AG10803 (cell line): ENCODE measurements at regions not wholly inside any gene's neighbourhood (a gene's known extent, or its start where the extent isn't known, plus 50 kb on each side); places are given as distances from the start of the nearest gene placed in this dataset.

Source experiments
- DNase-seq: peaks from one replicate; pipeline ENCODE4 v3.0.0; 2010; ENCODE audit warnings: low read depth
- H3K4me3 ChIP-seq: 2 replicates; pipeline ENCODE4 v1.5.1; 2011; ENCODE audit warnings: mild to moderate bottlenecking, low read length, control low read depth
- CTCF ChIP-seq: conservative IDR thresholded peaks from 2 replicates; pipeline ENCODE4 v1.5.1; 2011; ENCODE audit warnings: mild to moderate bottlenecking, low read length, control low read depth, inconsistent platforms

GRCh38 chr2:217294818-217295217, 435.0 kb upstream of the TNP1 start:
- no peak overlapping the region for H3K4me3 ChIP-seq
- TF ChIP-seq CTCF: no peak
- DNase-seq: no peak

GRCh38 chr2:217294211-217294610, 434.3 kb upstream of the TNP1 start:
- DNase-seq: no peak
- no peak overlapping the region for H3K4me3 ChIP-seq
- no peak for TF ChIP-seq CTCF

GRCh38 chr2:217293607-217294006, 433.7 kb upstream of the TNP1 start:
- no peak for TF ChIP-seq CTCF
- no peak overlapping the region for H3K4me3 ChIP-seq
- DNase-seq: peak; percentile 31

- H3K4me3 ChIP-seq: no peak overlapping the region
- no peak for DNase-seq
- TF ChIP-seq CTCF: no peak
Observed at GRCh38 chr2:217293046-217293445, 433.2 kb upstream of the TNP1 start.

- H3K4me3 ChIP-seq: no peak overlapping the region
- no peak for DNase-seq
- TF ChIP-seq CTCF: no peak
Observed at GRCh38 chr2:217291259-217291658, 431.4 kb upstream of the TNP1 start.

- TF ChIP-seq CTCF: no peak
- DNase-seq: no peak
- no peak overlapping the region for H3K4me3 ChIP-seq
Observed at GRCh38 chr2:217290467-217290866, 430.6 kb upstream of the TNP1 start.

GRCh38 chr2:217289907-217290280, 430.0 kb upstream of the TNP1 start:
- no peak for DNase-seq
- no peak for TF ChIP-seq CTCF
- H3K4me3 ChIP-seq: no peak overlapping the region
